ENCODE measurements at regions not wholly inside any gene's neighbourhood (a gene's known extent, or its start where the extent isn't known, plus 50 kb on each side); places are given as distances from the start of the nearest gene placed in this dataset.

DNA sequence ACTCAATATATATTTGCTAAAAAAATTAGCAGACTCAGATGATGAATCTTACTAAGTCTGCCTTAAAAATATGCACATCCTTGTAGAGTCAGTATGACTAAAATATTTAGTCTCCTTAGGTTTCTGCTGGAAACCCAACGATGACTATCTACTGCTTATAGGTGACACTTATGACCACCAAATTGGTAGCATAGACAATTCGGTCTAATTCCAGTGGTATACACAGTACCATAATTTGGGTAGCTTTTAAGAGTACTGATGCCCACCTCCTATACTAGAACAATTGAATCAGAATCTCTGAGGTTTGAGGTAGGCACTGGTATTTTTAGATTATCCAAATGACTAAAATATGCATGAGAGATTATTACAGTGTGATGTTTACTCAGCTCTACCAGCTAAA, 740.8 kb upstream of the ZEB2 start (continued):
- TF ChIP-seq ZNF639 (tag by site-specific recombination; IDR thresholded peaks at IDR 0.05) = no peak

DNA sequence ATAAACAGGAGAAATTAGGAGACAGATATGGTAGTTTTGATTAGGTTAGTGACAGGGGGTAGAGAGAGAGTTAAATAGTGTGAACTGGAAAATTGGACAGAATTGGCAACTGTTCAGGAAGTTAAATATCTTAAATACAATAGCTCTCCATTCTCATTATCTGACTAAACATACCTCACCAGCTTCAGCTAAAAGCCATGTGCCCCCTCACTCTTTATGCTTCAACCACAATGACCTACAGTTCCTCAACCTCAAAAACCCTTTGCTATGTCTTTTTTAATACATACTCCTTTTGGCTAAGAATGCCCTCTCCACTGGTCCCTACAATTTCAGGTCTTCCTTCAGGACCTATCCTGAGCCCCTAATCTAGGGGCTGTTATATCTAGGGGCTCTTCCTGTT, 740.2 kb upstream of the ZEB2 start:
- CTCF ChIA-PET = interaction anchor here (0.6 kb wide), 1 partner anchor 57 kb away, joined by 3 read pairs; no protein-coding TSS in a partner anchor
- POLR2A ChIA-PET = no interaction called here

More for the DNA sequence above, 740.2 kb upstream of the ZEB2 start:
- Histone ChIP-seq H3K27ac (ENCODE audit: extremely low read depth, low read depth, low read length) (no peak overlapping the region), H3K36me3 (ENCODE audit: control insufficient read depth in 2 of 2, insufficient read depth in 1 of 2, low read length in 2 of 2) (no peaks in the 10 kb centered on the region), H3K4me3 (ENCODE audit: low read depth, low read length) (no peak overlapping the region), H3K9me3 (ENCODE audit: control insufficient read depth, insufficient read depth, low read depth, low read length) (no peaks in the 10 kb centered on the region), H3K4me1 (ENCODE audit: control insufficient read depth, insufficient read depth, low read length) (no peaks in the 10 kb centered on the region)
- no peak for TF ChIP-seq ZNF48 (tag by site-specific recombination; IDR thresholded peaks at IDR 0.05)
- no peak for TF ChIP-seq ATF2 (tag by site-specific recombination; IDR thresholded peaks at IDR 0.05; ENCODE audit: low read depth)
- TF ChIP-seq ZNF768 (tag by site-specific recombination; IDR thresholded peaks at IDR 0.05) = no peak
- no peak for TF ChIP-seq SCRT1 (tag by site-specific recombination; IDR thresholded peaks at IDR 0.05; ENCODE audit: borderline replicate concordance)
- TF ChIP-seq ZNF211 (tag by site-specific recombination; IDR thresholded peaks at IDR 0.05; ENCODE audit: low read depth) = no peak
- no peak for TF ChIP-seq ZBTB8A (tag by site-specific recombination; IDR thresholded peaks at IDR 0.05)
- no peak for TF ChIP-seq ZSCAN18 (tag by site-specific recombination; IDR thresholded peaks at IDR 0.05)
- no peak for TF ChIP-seq KLF16 (tag by site-specific recombination; IDR thresholded peaks at IDR 0.05)
- no peak for TF ChIP-seq ZNF362 (tag by site-specific recombination; IDR thresholded peaks at IDR 0.05)
- TF ChIP-seq ZNF610 (tag by site-specific recombination; IDR thresholded peaks at IDR 0.05; ENCODE audit: borderline replicate concordance) = no peak
- no peak for TF ChIP-seq EGR2 (tag by site-specific recombination; IDR thresholded peaks at IDR 0.05; ENCODE audit: low read depth)
- no peak for TF ChIP-seq ZNF239 (tag by site-specific recombination; IDR thresholded peaks at IDR 0.05)
- no peak for TF ChIP-seq ZNF792 (tag by site-specific recombination; IDR thresholded peaks at IDR 0.05)
- TF ChIP-seq HIC1 (tag by site-specific recombination; IDR thresholded peaks at IDR 0.05) = no peak
- TF ChIP-seq ZNF184 (tag by site-specific recombination; IDR thresholded peaks at IDR 0.05) = no peak
- TF ChIP-seq ZSCAN30 (tag by site-specific recombination; IDR thresholded peaks at IDR 0.05) = no peak
- no peak for TF ChIP-seq ZNF202 (tag by site-specific recombination; IDR thresholded peaks at IDR 0.05; ENCODE audit: borderline replicate concordance)
- TF ChIP-seq ZNF2 (tag by site-specific recombination; IDR thresholded peaks at IDR 0.05) = no peak
- TF ChIP-seq ZNF23 (tag by site-specific recombination; IDR thresholded peaks at IDR 0.05; ENCODE audit: borderline replicate concordance) = no peak

Measured in HEK293 (cell line).